ENCODE measurements at regions not wholly inside any gene's neighbourhood (a gene's known extent, or its start where the extent isn't known, plus 50 kb on each side); places are given as distances from the start of the nearest gene placed in this dataset.
"Not testable (repeated sequence)": the region's sequence is repeated elsewhere in the genome, so short reads cannot be mapped to it uniquely, and the experiment has no call there.

DNA sequence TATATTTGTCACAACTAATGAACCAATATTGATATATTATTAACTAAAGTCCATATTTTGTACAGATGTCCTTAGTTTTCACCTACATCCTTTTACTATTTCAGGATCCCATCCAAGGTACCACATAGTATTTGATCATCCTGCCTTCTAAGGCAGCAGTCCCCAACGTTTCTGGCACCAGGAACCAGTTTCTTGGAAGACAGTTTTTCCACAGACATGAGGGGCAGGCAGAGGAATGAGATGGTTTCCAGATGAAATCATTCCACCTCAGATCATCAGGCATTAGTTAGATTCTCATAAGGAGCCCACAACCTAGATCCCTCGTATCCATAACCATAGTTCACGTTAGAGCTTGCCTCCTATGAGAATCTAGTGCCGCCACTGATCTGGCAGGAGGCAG is 82.8 kb upstream of the BCL2L14 start:
- Mint-ChIP-seq H3K4me1 (ENCODE audit: low read depth) (no peaks in the 10 kb centered on the region), H3K36me3 (ENCODE audit: low read depth) (no peaks in the 10 kb centered on the region), H3K4me3 (ENCODE audit: unreplicated experiment) (no peak overlapping the region), H3K27ac (ENCODE audit: unreplicated experiment) (no peak overlapping the region), H3K9me3 (ENCODE audit: low read depth) (peaks cover 5% of the 10 kb centered on the region), H3K27me3 (ENCODE audit: low read depth) (no peaks in the 10 kb centered on the region)
- TF ChIP-seq, protein P1, sequence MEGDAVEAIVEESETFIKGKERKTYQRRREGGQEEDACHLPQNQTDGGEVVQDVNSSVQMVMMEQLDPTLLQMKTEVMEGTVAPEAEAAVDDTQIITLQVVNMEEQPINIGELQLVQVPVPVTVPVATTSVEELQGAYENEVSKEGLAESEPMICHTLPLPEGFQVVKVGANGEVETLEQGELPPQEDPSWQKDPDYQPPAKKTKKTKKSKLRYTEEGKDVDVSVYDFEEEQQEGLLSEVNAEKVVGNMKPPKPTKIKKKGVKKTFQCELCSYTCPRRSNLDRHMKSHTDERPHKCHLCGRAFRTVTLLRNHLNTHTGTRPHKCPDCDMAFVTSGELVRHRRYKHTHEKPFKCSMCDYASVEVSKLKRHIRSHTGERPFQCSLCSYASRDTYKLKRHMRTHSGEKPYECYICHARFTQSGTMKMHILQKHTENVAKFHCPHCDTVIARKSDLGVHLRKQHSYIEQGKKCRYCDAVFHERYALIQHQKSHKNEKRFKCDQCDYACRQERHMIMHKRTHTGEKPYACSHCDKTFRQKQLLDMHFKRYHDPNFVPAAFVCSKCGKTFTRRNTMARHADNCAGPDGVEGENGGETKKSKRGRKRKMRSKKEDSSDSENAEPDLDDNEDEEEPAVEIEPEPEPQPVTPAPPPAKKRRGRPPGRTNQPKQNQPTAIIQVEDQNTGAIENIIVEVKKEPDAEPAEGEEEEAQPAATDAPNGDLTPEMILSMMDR (IDR thresholded peaks at IDR 0.05): no peak
- no peak for DNase-seq (ENCODE audit: low spot score)

DNA sequence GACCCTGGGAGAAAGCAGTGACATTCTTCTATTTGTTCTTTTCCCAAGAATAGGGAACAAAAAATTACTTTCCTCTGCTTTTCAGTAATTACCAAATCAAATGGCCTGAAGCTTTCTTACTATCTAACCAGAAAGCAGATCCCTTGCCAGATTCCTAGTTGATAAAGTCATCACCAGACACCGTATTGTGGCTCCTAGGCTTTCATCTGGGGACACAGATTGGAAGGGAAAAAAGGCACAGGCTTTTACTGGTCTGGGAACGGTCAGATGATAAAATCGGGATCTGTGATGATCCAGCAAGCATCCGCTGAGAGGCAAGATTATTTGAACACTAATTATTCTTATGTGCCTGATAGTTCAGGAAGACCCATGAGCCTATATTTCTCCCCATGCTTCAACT is 79.1 kb upstream of the BCL2L14 start:
- DNase-seq (ENCODE audit: low spot score): no peak
- no peaks in the 10 kb centered on the region for H3K4me1 Mint-ChIP-seq (ENCODE audit: low read depth)
- peaks cover 5% of the 10 kb centered on the region for H3K9me3 Mint-ChIP-seq (ENCODE audit: low read depth)
- H3K4me3 Mint-ChIP-seq (ENCODE audit: unreplicated experiment): no peak overlapping the region
- H3K36me3 Mint-ChIP-seq (ENCODE audit: low read depth): no peaks in the 10 kb centered on the region
- H3K27ac Mint-ChIP-seq (ENCODE audit: unreplicated experiment): no peak overlapping the region
- TF ChIP-seq, protein P1 (IDR thresholded peaks at IDR 0.05): no peak
- H3K27me3 Mint-ChIP-seq (ENCODE audit: low read depth): no peaks in the 10 kb centered on the region

DNA sequence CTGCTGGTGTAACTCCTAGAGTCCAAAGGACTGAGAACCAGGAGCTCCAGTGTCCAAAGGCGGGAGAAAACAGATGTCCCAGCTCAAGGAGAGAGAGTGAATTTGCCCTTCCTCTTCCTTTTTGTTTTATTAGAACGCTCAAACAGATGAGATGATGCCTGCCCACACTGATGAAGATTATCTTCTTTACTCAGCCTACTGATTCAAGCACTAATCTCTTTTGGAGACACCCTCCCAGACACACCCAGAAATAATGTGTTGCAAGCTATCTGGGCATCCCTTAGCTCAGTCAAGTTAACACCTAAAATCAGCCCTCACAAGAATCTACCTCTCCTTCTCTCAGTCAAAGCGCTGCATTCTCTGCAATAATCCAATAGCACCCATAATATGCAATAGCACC is 78.2 kb upstream of the BCL2L14 start:
- no peaks in the 10 kb centered on the region for H3K27me3 Mint-ChIP-seq (ENCODE audit: low read depth)
- H3K36me3 Mint-ChIP-seq (ENCODE audit: low read depth): no peaks in the 10 kb centered on the region

DNA sequence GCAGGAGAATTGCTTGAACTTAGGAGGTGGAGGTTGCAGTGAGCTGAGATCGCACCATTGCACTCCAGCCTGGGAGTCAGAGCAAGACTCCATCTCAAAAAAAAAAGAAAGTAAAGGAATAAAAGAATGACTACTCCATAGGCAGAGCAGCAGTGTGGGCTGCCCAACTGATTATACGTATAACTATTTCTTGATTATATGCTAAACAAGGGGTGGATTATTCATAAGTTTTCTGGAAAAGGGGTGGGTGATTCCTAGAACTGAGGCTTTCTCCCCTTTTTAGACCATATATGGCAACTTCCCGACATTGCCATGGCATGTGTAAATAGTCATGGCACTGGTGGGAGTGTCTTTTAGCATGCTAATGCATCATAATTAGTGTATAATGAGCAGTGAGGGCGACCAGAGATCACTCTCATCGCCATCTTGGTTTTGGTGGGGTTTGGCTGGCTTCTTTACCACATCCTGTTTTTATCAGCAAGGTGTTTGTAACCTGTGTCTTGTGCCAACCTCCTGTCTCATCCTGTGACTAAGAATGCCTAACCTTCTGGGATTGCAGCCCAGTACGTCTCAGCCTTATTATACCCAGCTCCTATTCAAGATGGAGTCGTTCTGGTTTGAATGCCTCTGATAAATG is 72.3 kb upstream of the BCL2L14 start:
- H3K4me1 Mint-ChIP-seq (ENCODE audit: low read depth); DNase-seq (ENCODE audit: low spot score); H3K36me3 Mint-ChIP-seq (ENCODE audit: low read depth); H3K9me3 Mint-ChIP-seq (ENCODE audit: low read depth); H3K4me3 Mint-ChIP-seq (ENCODE audit: unreplicated experiment); H3K27ac Mint-ChIP-seq (ENCODE audit: unreplicated experiment); H3K27me3 Mint-ChIP-seq (ENCODE audit: low read depth): not testable (repeated sequence)

More for the DNA sequence above, 78.2 kb upstream of the BCL2L14 start:
- no peak overlapping the region for H3K27ac Mint-ChIP-seq (ENCODE audit: unreplicated experiment)
- TF ChIP-seq, protein P1 (IDR thresholded peaks at IDR 0.05): no peak
- H3K4me1 Mint-ChIP-seq (ENCODE audit: low read depth): no peaks in the 10 kb centered on the region
- H3K4me3 Mint-ChIP-seq (ENCODE audit: unreplicated experiment): no peak overlapping the region
- H3K9me3 Mint-ChIP-seq (ENCODE audit: low read depth): peaks cover 5% of the 10 kb centered on the region
- no peak for DNase-seq (ENCODE audit: low spot score)

DNA sequence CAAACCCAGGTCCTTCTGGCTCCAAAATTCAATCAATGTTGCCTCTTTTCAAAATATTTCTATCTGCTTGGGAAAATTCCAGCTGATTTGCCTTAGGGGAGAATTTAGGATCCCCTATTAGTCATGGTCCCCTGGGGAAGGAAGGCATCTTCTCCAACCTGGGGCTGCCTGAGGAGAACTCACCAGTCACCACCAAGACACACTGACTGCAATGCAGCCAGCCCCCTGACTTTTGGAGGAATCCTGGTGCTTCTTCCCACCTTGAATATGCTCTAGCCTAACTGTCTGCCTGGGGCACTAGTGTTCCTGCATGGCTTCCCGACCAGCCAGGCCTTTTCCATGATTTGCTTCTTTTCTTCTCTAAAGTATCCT is 71.8 kb upstream of the BCL2L14 start:
- Mint-ChIP-seq H3K27ac (ENCODE audit: unreplicated experiment) (no peak overlapping the region), H3K9me3 (ENCODE audit: low read depth) (no peaks in the 10 kb centered on the region), H3K4me3 (ENCODE audit: unreplicated experiment) (no peak overlapping the region), H3K4me1 (ENCODE audit: low read depth) (no peaks in the 10 kb centered on the region), H3K27me3 (ENCODE audit: low read depth) (no peaks in the 10 kb centered on the region), H3K36me3 (ENCODE audit: low read depth) (no peaks in the 10 kb centered on the region)
- DNase-seq (ENCODE audit: low spot score): no peak
- TF ChIP-seq, protein P1 (IDR thresholded peaks at IDR 0.05): no peak

DNA sequence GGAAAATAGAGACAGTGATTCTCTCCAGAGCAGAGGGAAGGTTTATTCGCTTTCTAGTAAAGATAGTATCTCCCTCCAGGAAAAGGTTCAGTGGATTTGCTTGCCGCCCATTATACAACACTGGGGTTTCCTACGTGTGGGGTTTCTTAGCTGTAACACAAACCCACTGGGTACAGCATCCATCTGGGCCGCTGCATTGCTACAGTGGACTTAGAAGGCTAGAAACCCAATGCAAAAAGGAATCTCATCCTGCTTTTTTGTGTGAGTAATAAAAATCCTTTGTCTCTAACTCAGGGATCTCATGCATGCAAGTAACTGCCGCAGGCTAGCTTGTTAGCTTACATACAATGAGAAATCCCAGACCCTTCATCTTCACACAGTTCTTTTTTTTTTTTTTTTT is 67.1 kb upstream of the BCL2L14 start:
- H3K36me3 Mint-ChIP-seq (ENCODE audit: low read depth): no peaks in the 10 kb centered on the region
- H3K9me3 Mint-ChIP-seq (ENCODE audit: low read depth): no peaks in the 10 kb centered on the region
- TF ChIP-seq, protein P1 (IDR thresholded peaks at IDR 0.05): no peak
- H3K4me3 Mint-ChIP-seq (ENCODE audit: unreplicated experiment): no peak overlapping the region
- no peaks in the 10 kb centered on the region for H3K4me1 Mint-ChIP-seq (ENCODE audit: low read depth)
- DNase-seq (ENCODE audit: low spot score): no peak
- H3K27me3 Mint-ChIP-seq (ENCODE audit: low read depth): peaks cover 2% of the 10 kb centered on the region
- H3K27ac Mint-ChIP-seq (ENCODE audit: unreplicated experiment): no peak overlapping the region
